ENCODE measurements at regions not wholly inside any gene's neighbourhood (a gene's known extent, or its start where the extent isn't known, plus 50 kb on each side); places are given as distances from the start of the nearest gene placed in this dataset.

GRCh38 chrX:45447995-45448394 is 247.3 kb upstream of the DIPK2B start:
- no peak overlapping the region for H3K27ac ChIP-seq (ENCODE audit: low read depth in 1 of 2, low read length in 1 of 2)
- H3K9me3 ChIP-seq (ENCODE audit: control insufficient read depth in 2 of 2, insufficient read depth in 1 of 2, low read length in 1 of 2): no peaks in the 10 kb centered on the region
- H3K36me3 ChIP-seq (ENCODE audit: control insufficient read depth in 2 of 2, insufficient read depth in 2 of 2, low read length in 1 of 2): no peaks in the 10 kb centered on the region
- no peak overlapping the region for H3K4me3 ChIP-seq (ENCODE audit: low read length in 2 of 2)
- H3K4me1 ChIP-seq (ENCODE audit: control insufficient read depth in 2 of 2, insufficient read depth in 2 of 2, low read length in 2 of 2): no peaks in the 10 kb centered on the region
- H3K27me3 ChIP-seq (ENCODE audit: control insufficient read depth in 2 of 2, insufficient read depth in 1 of 2, low read length in 1 of 2): no peaks in the 10 kb centered on the region
- no peak for DNase-seq (ENCODE audit: low read depth in 6 of 9, low spot score in 9 of 9)

- no peaks in the 10 kb centered on the region for H3K36me3 ChIP-seq (ENCODE audit: control insufficient read depth in 2 of 2, insufficient read depth in 2 of 2, low read length in 1 of 2)
- H3K9me3 ChIP-seq (ENCODE audit: control insufficient read depth in 2 of 2, insufficient read depth in 1 of 2, low read length in 1 of 2): no peaks in the 10 kb centered on the region
- no peaks in the 10 kb centered on the region for H3K4me1 ChIP-seq (ENCODE audit: control insufficient read depth in 2 of 2, insufficient read depth in 2 of 2, low read length in 2 of 2)
- DNase-seq (ENCODE audit: low read depth in 6 of 9, low spot score in 9 of 9): no peak
- H3K4me3 ChIP-seq (ENCODE audit: low read length in 2 of 2): no peak overlapping the region
- no peaks in the 10 kb centered on the region for H3K27me3 ChIP-seq (ENCODE audit: control insufficient read depth in 2 of 2, insufficient read depth in 1 of 2, low read length in 1 of 2)
- H3K27ac ChIP-seq (ENCODE audit: low read depth in 1 of 2, low read length in 1 of 2): no peak overlapping the region
Measured at GRCh38 chrX:45447331-45447730, 246.7 kb upstream of the DIPK2B start.

- Histone ChIP-seq H3K4me3 (ENCODE audit: low read length in 2 of 2) (no peak overlapping the region), H3K4me1 (ENCODE audit: control insufficient read depth in 2 of 2, insufficient read depth in 2 of 2, low read length in 2 of 2) (no peaks in the 10 kb centered on the region), H3K27ac (ENCODE audit: low read depth in 1 of 2, low read length in 1 of 2) (no peak overlapping the region), H3K36me3 (ENCODE audit: control insufficient read depth in 2 of 2, insufficient read depth in 2 of 2, low read length in 1 of 2) (no peaks in the 10 kb centered on the region), H3K9me3 (ENCODE audit: control insufficient read depth in 2 of 2, insufficient read depth in 1 of 2, low read length in 1 of 2) (no peaks in the 10 kb centered on the region), H3K27me3 (ENCODE audit: control insufficient read depth in 2 of 2, insufficient read depth in 1 of 2, low read length in 1 of 2) (no peaks in the 10 kb centered on the region)
- DNase-seq (ENCODE audit: low read depth in 6 of 9, low spot score in 9 of 9): no peak
- WGBS: 79% methylated on average over 2 of the region's 2 CpGs
Measured at GRCh38 chrX:45445745-45446412, 245.2 kb upstream of the DIPK2B start.

- Histone ChIP-seq H3K9me3 (ENCODE audit: control insufficient read depth in 2 of 2, insufficient read depth in 1 of 2, low read length in 1 of 2) (no peaks in the 10 kb centered on the region), H3K4me1 (ENCODE audit: control insufficient read depth in 2 of 2, insufficient read depth in 2 of 2, low read length in 2 of 2) (no peaks in the 10 kb centered on the region), H3K36me3 (ENCODE audit: control insufficient read depth in 2 of 2, insufficient read depth in 2 of 2, low read length in 1 of 2) (no peaks in the 10 kb centered on the region), H3K27me3 (ENCODE audit: control insufficient read depth in 2 of 2, insufficient read depth in 1 of 2, low read length in 1 of 2) (no peaks in the 10 kb centered on the region), H3K4me3 (ENCODE audit: low read length in 2 of 2) (no peak overlapping the region), H3K27ac (ENCODE audit: low read depth in 1 of 2, low read length in 1 of 2) (no peak overlapping the region)
- no peak for DNase-seq (ENCODE audit: low read depth in 6 of 9, low spot score in 9 of 9)
- WGBS: 97% methylated on average over 2 of the region's 2 CpGs
Measured at GRCh38 chrX:45437186-45437585, 236.5 kb upstream of the DIPK2B start.

GRCh38 chrX:45435481-45435880 is 234.8 kb upstream of the DIPK2B start:
- no peaks in the 10 kb centered on the region for H3K4me1 ChIP-seq (ENCODE audit: control insufficient read depth in 2 of 2, insufficient read depth in 2 of 2, low read length in 2 of 2)
- H3K27me3 ChIP-seq (ENCODE audit: control insufficient read depth in 2 of 2, insufficient read depth in 1 of 2, low read length in 1 of 2): no peaks in the 10 kb centered on the region
- no peaks in the 10 kb centered on the region for H3K9me3 ChIP-seq (ENCODE audit: control insufficient read depth in 2 of 2, insufficient read depth in 1 of 2, low read length in 1 of 2)
- no peaks in the 10 kb centered on the region for H3K36me3 ChIP-seq (ENCODE audit: control insufficient read depth in 2 of 2, insufficient read depth in 2 of 2, low read length in 1 of 2)
- H3K27ac ChIP-seq (ENCODE audit: low read depth in 1 of 2, low read length in 1 of 2): no peak overlapping the region
- no peak for DNase-seq (ENCODE audit: low read depth in 6 of 9, low spot score in 9 of 9)
- no peak overlapping the region for H3K4me3 ChIP-seq (ENCODE audit: low read length in 2 of 2)

- DNase-seq (ENCODE audit: low read depth in 6 of 9, low spot score in 9 of 9): no peak
- WGBS: 90% methylated on average over 1 of the region's 1 CpG
- Histone ChIP-seq H3K9me3 (ENCODE audit: control insufficient read depth in 2 of 2, insufficient read depth in 1 of 2, low read length in 1 of 2) (no peaks in the 10 kb centered on the region), H3K27me3 (ENCODE audit: control insufficient read depth in 2 of 2, insufficient read depth in 1 of 2, low read length in 1 of 2) (no peaks in the 10 kb centered on the region), H3K4me1 (ENCODE audit: control insufficient read depth in 2 of 2, insufficient read depth in 2 of 2, low read length in 2 of 2) (no peaks in the 10 kb centered on the region), H3K4me3 (ENCODE audit: low read length in 2 of 2) (no peak overlapping the region), H3K36me3 (ENCODE audit: control insufficient read depth in 2 of 2, insufficient read depth in 2 of 2, low read length in 1 of 2) (no peaks in the 10 kb centered on the region), H3K27ac (ENCODE audit: low read depth in 1 of 2, low read length in 1 of 2) (no peak overlapping the region)
Measured at GRCh38 chrX:45434231-45434630, 233.6 kb upstream of the DIPK2B start.

- WGBS: 96% methylated on average over 2 of the region's 2 CpGs
- no peak for DNase-seq (ENCODE audit: low read depth in 6 of 9, low spot score in 9 of 9)
- Histone ChIP-seq H3K36me3 (ENCODE audit: control insufficient read depth in 2 of 2, insufficient read depth in 2 of 2, low read length in 1 of 2) (no peaks in the 10 kb centered on the region), H3K4me3 (ENCODE audit: low read length in 2 of 2) (no peak overlapping the region), H3K27me3 (ENCODE audit: control insufficient read depth in 2 of 2, insufficient read depth in 1 of 2, low read length in 1 of 2) (no peaks in the 10 kb centered on the region), H3K9me3 (ENCODE audit: control insufficient read depth in 2 of 2, insufficient read depth in 1 of 2, low read length in 1 of 2) (no peaks in the 10 kb centered on the region), H3K4me1 (ENCODE audit: control insufficient read depth in 2 of 2, insufficient read depth in 2 of 2, low read length in 2 of 2) (no peaks in the 10 kb centered on the region), H3K27ac (ENCODE audit: low read depth in 1 of 2, low read length in 1 of 2) (no peak overlapping the region)
Measured at GRCh38 chrX:45428831-45429230, 228.2 kb upstream of the DIPK2B start.

GRCh38 chrX:45424326-45424725 is 223.7 kb upstream of the DIPK2B start:
- H3K4me3 ChIP-seq (ENCODE audit: low read length in 2 of 2): no peak overlapping the region
- H3K9me3 ChIP-seq (ENCODE audit: control insufficient read depth in 2 of 2, insufficient read depth in 1 of 2, low read length in 1 of 2): no peaks in the 10 kb centered on the region
- H3K4me1 ChIP-seq (ENCODE audit: control insufficient read depth in 2 of 2, insufficient read depth in 2 of 2, low read length in 2 of 2): no peaks in the 10 kb centered on the region
- no peak overlapping the region for H3K27ac ChIP-seq (ENCODE audit: low read depth in 1 of 2, low read length in 1 of 2)
- DNase-seq (ENCODE audit: low read depth in 6 of 9, low spot score in 9 of 9): no peak
- no peaks in the 10 kb centered on the region for H3K36me3 ChIP-seq (ENCODE audit: control insufficient read depth in 2 of 2, insufficient read depth in 2 of 2, low read length in 1 of 2)
- no peaks in the 10 kb centered on the region for H3K27me3 ChIP-seq (ENCODE audit: control insufficient read depth in 2 of 2, insufficient read depth in 1 of 2, low read length in 1 of 2)

GRCh38 chrX:45422216-45422925 is 221.7 kb upstream of the DIPK2B start:
- Histone ChIP-seq H3K9me3 (ENCODE audit: control insufficient read depth in 2 of 2, insufficient read depth in 1 of 2, low read length in 1 of 2) (no peaks in the 10 kb centered on the region), H3K4me1 (ENCODE audit: control insufficient read depth in 2 of 2, insufficient read depth in 2 of 2, low read length in 2 of 2) (no peaks in the 10 kb centered on the region), H3K4me3 (ENCODE audit: low read length in 2 of 2) (no peak overlapping the region), H3K27ac (ENCODE audit: low read depth in 1 of 2, low read length in 1 of 2) (no peak overlapping the region), H3K36me3 (ENCODE audit: control insufficient read depth in 2 of 2, insufficient read depth in 2 of 2, low read length in 1 of 2) (no peaks in the 10 kb centered on the region), H3K27me3 (ENCODE audit: control insufficient read depth in 2 of 2, insufficient read depth in 1 of 2, low read length in 1 of 2) (no peaks in the 10 kb centered on the region)
- no peak for DNase-seq (ENCODE audit: low read depth in 6 of 9, low spot score in 9 of 9)
- 95% methylated on average over 1 of the region's 1 CpG for WGBS

All from thymus (tissue), 11 donors.